NCI-H69 (cell line): ENCODE measurements at regions not wholly inside any gene's neighbourhood (a gene's known extent, or its start where the extent isn't known, plus 50 kb on each side); places are given as distances from the start of the nearest gene placed in this dataset.
A peak's percentile ranks its signal among the peaks of the same experiment; 100 is the strongest.

Source experiments
- DNase-seq: peaks from one replicate; lab custom pipeline; 2025; lab: John Stamatoyannopoulos, UW

- DNase-seq = no peak
Measured at GRCh38 chr14:98877065-98877464, 394.9 kb downstream of the BCL11B start.

GRCh38 chr14:98878282-98878681 lies 393.7 kb downstream of the BCL11B start:
- DNase-seq = no peak

GRCh38 chr14:98886982-98887381 lies 385.0 kb downstream of the BCL11B start:
- DNase-seq = no peak

- DNase-seq = no peak
Measured at GRCh38 chr14:98888281-98888680, 383.7 kb downstream of the BCL11B start.

GRCh38 chr14:98888927-98889835 lies 382.8 kb downstream of the BCL11B start:
- DNase-seq = no peak

GRCh38 chr14:98889836-98890185 lies 382.2 kb downstream of the BCL11B start:
- no peak for DNase-seq

- DNase-seq = no peak
Measured at GRCh38 chr14:98890556-98891340, 381.2 kb downstream of the BCL11B start.

GRCh38 chr14:98893675-98894074 lies 378.3 kb downstream of the BCL11B start:
- DNase-seq = no peak

- no peak for DNase-seq
Measured at GRCh38 chr14:98894600-98894999, 377.4 kb downstream of the BCL11B start.

- DNase-seq = no peak
Measured at GRCh38 chr14:98896449-98896848, 375.5 kb downstream of the BCL11B start.

GRCh38 chr14:98897605-98898309 lies 374.2 kb downstream of the BCL11B start:
- DNase-seq = no peak

GRCh38 chr14:98899441-98899840 lies 372.6 kb downstream of the BCL11B start:
- DNase-seq = no peak

- DNase-seq = no peak
Measured at GRCh38 chr14:98900236-98900635, 371.8 kb downstream of the BCL11B start.

GRCh38 chr14:98900798-98901197 lies 371.2 kb downstream of the BCL11B start:
- no peak for DNase-seq

- no peak for DNase-seq
Measured at GRCh38 chr14:98901511-98902205, 370.3 kb downstream of the BCL11B start.

- DNase-seq = no peak
Measured at GRCh38 chr14:98903371-98903770, 368.6 kb downstream of the BCL11B start.

- no peak for DNase-seq
Measured at GRCh38 chr14:98904677-98905076, 367.3 kb downstream of the BCL11B start.

- peak; percentile 44 for DNase-seq
Measured at GRCh38 chr14:98906123-98906995, 365.6 kb downstream of the BCL11B start.

GRCh38 chr14:98907271-98907670 lies 364.7 kb downstream of the BCL11B start:
- DNase-seq = no peak

- DNase-seq = no peak
Measured at GRCh38 chr14:98908050-98908449, 363.9 kb downstream of the BCL11B start.
